GM13976 (cell line): ENCODE measurements at regions not wholly inside any gene's neighbourhood (a gene's known extent, or its start where the extent isn't known, plus 50 kb on each side); places are given as distances from the start of the nearest gene placed in this dataset.
A peak's percentile ranks its signal among the peaks of the same experiment; 100 is the strongest.

Experiments used
- DNase-seq: peaks from one replicate; pipeline ENCODE4 v3.0.0; 2012; ENCODE audit warnings: low spot score
- CTCF ChIP-seq: IDR thresholded peaks from 2 replicates; pipeline ENCODE4 v1.5.1; 2012; ENCODE audit warnings: borderline replicate concordance, mild to moderate bottlenecking; ENCODE audit not compliant: insufficient read depth; ENCODE audit errors: extremely low read depth, missing control alignments, control extremely low read depth
- in situ Hi-C: fragments of 300-500 bp; cut with MboI; formaldehyde crosslinking; loops from one replicate; pipeline ENCODE4 v1.12.0; 2022; ENCODE audit warnings: low sequenced_read_pairs, mixed read lengths, inconsistent platforms; ENCODE audit not compliant: unreplicated experiment

GRCh38 chr3:18232317-18232716, 192.8 kb downstream of the SATB1 start:
- DNase-seq, result no peak
- no peak for TF ChIP-seq CTCF
- in situ Hi-C loops, result no loop called here

GRCh38 chr3:18228060-18228459, 197.1 kb downstream of the SATB1 start:
- in situ Hi-C loops, result no loop called here
- no peak for DNase-seq
- no peak for TF ChIP-seq CTCF

- in situ Hi-C loops, result no loop called here
- TF ChIP-seq CTCF, result no peak
These were observed 199.4 kb downstream of the SATB1 start for GRCh38 chr3:18225709-18226108.

GRCh38 chr3:18224426-18224825, 200.7 kb downstream of the SATB1 start:
- in situ Hi-C loops, result no loop called here
- DNase-seq, result no peak
- no peak for TF ChIP-seq CTCF

More at GRCh38 chr3:18225709-18226108, 199.4 kb downstream of the SATB1 start:
- DNase-seq, result no peak

- in situ Hi-C loops, result no loop called here
- no peak for DNase-seq
- no peak for TF ChIP-seq CTCF
These were observed 201.2 kb downstream of the SATB1 start for GRCh38 chr3:18223974-18224373.

GRCh38 chr3:18223571-18223970, 201.6 kb downstream of the SATB1 start:
- in situ Hi-C loops, result no loop called here
- TF ChIP-seq CTCF, result no peak
- peak; percentile 38 for DNase-seq

- no peak for TF ChIP-seq CTCF
- in situ Hi-C loops, result no loop called here
- no peak for DNase-seq
These were observed 202.5 kb downstream of the SATB1 start for GRCh38 chr3:18222686-18223085.
